NCI-H2029 treated with DMSO at 0.1 percent for 48 hours (cell line): ENCODE measurements at regions not wholly inside any gene's neighbourhood (a gene's known extent, or its start where the extent isn't known, plus 50 kb on each side); places are given as distances from the start of the nearest gene placed in this dataset.

ENCODE experiments used
- DNase-seq: peaks from one replicate; lab custom pipeline; 2025; lab: John Stamatoyannopoulos, UW

DNA sequence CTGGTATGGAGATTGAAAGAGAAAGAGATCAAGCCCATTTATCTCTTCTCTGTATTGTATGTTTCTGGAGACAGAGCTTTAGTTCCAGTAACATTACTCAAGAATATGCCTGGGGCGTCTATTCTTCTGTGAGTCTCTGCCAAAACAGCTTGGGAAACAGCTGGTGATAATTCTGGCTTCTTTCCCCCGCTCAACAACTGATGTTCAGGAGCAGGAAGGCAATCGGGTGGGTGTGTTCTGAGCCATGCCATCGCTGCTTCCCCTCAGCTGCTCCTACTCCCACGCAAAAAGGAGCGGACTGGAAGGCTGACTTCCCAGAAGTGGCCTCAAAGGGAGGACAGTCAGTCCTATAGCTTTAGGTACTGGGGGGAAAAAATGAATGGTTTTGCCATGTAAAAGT lies 695.1 kb downstream of the PLCL1 start:
- no peak for DNase-seq

DNA sequence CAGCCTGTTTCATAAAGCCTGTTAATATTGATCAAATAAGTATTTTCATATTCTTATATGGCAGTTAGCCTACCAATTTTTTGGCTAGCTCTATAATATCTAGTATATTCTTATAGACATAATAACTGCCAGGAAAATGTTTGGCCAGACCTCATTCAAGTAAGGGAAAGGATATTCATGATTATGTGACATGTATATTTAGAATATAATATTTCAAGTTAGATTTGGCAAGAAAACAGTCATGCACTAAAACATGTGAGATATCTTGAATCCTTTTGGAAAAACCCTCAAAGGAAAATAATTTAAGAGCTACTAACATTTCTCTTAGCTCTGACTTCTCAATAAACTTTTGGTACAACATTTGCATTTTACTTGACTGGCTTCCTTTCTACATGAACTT lies 694.1 kb downstream of the PLCL1 start:
- no peak for DNase-seq

DNA sequence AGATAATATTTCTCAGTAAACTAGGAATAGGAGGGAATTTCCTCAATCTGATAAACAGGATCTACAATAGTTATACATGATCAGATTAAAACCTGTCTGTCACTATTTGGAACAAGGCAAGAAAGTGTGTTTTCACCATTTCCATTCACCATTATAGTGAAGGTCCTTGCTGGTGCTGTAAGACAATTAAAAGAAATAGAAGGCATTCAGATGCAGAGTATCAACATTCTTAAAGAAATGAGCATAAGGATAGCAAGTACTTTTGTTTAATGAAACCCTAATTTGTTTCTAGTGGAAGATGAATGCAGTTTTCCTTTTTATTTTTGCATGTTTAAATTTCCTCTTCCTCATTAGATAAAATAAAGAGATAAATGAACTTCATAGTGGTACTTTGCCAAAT lies 693.7 kb downstream of the PLCL1 start:
- no peak for DNase-seq

DNA sequence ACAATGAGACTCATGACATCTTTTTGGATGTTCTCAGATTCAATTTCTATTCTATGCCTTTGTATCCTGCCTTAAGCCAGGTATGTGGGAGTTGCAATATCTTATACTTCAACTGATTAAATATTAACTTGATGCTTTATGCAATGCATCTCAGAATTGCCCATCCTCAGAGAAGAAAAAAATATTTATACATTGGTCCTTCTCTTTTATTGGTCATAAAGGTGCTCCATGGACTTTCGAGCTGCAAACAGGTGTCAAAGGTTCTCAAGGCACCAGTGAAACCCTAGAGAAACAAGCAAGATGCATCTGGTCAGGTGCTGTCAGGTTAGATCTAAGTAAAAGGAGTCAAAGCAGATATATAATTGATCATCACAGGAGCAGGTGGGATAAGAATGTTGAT lies 690.5 kb downstream of the PLCL1 start:
- DNase-seq = no peak

DNA sequence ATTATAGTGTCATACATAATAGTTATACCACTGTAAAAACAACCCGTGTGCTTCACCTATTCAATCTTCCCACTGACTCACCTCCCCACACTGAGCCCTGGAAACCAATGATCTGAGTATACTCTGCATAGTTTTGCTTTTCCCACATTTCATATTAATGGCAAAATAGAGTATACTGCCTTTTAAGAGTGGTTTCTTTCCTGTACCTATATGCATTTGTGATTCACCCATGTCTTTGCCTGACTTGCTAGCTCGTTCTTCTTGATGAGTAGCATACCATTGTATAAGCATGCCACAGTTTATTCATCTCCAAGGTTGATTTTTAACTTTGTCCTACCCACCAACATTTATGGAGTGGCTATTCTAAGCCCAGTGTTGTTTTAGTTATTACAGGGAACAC lies 686.4 kb downstream of the PLCL1 start:
- DNase-seq = no peak

DNA sequence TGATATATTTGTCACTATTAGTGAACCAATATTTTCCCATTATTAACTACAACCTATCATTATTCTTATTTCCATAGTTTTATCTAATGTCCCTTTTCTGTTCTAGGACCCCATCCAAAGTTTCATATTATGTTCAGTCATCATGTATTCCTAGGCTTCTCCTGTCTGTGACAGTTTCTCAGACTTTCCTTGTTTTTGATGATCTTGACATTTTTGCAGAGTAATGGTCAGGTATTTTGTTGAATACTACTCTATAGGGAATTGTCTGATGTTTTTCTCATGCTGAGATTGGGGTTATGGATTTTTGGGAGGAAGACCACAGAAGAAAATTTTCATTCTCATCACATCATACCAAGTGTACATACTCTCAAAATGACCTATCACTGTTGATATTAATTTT lies 684.6 kb downstream of the PLCL1 start:
- no peak for DNase-seq

DNA sequence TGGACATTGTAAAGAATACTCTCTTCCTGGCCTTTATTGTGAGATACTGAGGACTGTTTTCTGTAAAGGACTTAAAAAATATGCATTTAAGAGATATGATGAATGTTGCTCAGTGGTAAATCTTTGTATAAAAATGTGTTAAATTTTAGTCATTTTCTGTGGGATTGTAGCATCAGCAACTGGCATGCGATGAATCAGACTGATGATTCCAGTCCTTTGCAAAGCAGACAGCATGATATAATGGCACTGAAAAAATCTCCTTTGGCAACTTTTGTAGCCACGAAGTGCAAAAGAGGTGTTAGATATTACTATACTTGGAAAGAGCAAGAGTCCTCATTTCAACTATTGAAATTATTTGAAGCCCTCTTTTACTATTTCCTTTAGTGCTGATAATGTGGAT lies 678.7 kb downstream of the PLCL1 start:
- DNase-seq = no peak

DNA sequence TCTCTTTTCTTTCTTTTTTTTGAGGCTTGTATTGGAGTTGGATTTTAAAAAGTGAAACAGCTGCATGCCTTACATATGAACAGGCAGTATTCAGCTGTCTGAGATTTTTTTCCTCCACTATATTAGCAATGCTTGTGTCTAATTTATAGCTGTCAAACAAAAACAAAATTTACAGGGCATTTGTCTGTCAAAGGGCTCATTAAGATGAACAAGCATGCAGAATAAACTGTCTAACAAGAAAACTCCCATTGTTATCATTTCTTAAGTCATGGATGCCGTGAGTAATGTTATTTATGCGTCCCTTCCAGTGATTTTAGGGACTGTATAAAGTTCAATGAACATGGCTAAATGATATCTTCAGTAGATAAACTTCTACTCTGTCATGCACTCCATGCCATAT lies 674.7 kb downstream of the PLCL1 start:
- no peak for DNase-seq

DNA sequence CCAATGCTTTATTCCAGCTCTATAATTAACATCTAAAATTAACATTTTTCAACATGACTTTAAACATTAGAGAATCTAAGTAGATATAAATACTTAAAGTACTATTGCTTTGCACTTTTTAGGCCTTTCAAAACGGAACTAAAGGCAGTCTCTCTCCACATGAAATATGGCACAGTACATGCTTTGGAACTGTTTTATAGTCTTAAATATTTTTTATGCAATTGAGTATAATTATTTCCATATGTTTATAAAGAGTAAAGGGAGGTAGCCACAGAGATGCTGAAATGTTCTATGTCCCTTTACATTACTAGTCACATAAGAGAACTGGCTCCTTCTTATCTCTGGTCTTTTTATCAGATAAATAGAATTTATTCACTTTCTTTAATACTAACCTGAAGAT lies 674.0 kb downstream of the PLCL1 start:
- DNase-seq = no peak

DNA sequence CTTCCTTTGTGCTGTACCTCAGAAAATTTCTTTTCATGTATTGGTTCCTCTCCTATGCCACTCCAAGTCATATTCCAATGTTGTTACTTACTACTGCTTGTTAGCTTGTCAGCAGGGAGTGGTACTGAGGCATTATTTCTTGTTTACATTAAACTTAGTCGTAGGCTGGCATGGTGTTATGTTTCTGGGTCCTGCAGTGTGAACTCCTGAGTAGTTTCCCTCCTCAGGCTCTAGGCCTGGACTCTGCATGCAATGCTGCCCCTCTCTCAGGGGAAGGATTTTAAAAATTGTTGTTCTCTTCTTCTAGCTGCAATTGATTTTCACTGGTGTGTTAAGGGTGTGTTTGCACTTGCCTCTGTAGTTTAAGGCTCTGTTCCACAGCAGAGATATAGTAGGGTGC lies 671.6 kb downstream of the PLCL1 start:
- no peak for DNase-seq

DNA sequence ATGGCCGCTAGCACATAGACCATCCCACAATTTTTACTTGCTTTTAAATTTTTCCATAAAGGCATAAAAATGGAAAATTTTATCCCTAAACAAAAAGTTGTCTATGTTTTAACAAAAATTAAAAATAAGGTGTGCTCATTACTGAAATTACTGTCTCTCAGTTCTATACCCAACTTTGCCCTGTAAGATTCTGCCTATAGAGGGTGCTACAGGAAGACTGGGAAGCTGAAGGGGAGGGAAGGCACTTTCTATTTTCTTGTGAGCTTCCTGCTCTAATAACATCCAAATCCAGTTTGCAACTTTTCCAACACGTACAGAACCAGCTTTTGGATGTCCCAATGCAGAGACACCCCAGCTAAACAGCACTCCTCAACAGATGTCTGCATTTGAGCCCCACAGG lies 666.9 kb downstream of the PLCL1 start:
- no peak for DNase-seq

DNA sequence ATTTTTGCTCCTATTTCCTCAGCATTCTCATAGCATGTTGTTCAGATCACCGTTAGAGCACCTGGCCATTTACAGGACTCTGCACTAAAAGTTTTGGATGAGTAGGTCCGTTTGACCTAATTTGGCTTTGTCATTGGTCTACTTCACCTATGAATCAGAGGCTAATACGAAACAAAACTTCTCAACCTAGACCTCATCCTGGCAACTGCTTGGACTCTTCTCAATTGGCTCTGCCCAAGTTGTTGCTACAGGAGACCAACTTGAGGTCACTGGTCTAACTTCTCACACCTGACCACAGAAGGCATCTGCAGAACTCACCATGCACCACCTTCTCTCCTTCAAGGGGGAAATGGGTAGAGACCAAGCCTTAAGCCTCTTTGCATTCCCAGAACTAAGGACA lies 663.7 kb downstream of the PLCL1 start:
- DNase-seq = no peak

DNA sequence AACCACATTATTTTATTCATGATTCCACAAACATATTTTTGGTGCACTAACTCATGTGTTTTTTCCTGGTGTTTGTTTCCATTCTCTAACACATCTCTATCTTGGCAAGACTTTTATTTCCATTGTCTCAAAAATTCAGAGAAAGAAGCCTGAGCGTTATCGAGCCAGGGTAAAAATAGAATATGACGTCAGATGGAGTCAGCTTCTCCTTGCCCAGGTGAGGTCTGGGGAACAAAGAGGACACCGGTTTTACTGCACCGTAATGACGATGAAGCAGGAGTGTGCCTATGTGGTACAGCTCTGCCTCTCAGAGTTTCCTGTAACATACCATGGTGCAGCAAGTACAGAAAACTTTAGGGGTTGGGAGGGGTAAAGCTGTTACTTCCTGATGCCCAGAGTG lies 661.6 kb downstream of the PLCL1 start:
- DNase-seq = no peak

DNA sequence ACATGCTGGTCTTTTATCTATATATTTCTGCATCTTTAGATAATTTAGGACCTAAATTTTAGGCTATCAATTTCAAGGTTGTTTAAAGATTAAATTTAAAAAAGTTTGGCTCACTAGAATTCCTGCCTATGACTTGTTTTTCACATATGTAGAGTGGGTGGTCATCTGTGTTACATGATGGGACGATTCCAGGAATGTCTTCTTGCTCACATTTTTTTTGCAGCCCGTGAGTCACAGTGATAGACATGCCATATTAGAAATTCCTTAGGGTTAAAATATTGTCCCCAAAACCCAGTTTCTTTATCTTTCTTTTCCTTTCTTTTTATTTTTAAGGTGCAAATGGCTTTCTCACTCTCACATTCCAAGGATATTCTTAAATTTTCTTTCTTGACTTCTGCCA lies 652.0 kb downstream of the PLCL1 start:
- DNase-seq = no peak

DNA sequence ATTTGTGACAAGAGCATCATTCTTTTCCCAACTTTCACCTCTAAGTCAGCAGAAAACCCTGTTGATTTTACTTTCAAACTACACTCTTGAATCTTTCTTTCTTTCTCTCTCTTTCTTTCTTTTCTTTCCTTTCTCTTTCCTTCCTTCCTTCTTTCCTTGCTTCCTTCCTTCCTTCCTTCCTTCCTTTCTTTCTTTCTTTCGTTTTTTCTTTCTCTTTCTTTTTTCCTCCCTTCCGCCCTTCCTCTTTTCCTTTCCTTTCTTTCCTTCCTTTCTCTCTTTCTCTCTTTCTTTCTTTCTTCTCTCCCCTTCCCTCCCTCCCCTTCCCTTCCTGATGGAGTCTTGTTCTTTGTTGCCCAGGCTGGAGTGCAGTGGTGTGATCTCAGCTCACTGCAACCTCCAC lies 649.5 kb downstream of the PLCL1 start:
- no peak for DNase-seq

DNA sequence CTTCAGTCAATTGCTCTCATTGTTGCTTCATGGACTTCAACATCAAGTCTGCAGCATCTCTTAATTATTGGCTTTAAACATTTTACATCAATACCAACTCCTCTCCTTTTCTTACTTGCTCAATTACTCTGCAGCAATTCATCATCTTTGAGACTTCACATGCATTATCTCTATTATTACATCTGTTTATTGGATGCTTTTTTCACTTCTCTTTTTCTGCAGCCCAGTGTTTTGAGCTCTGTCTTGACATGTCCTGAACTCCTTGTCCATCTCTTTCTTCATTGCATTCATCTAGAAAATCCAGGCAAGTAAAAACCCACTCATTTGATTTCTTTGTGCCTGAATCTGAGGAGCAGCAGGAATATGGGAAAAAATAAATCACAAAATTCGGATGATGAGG lies 647.9 kb downstream of the PLCL1 start:
- DNase-seq = no peak

DNA sequence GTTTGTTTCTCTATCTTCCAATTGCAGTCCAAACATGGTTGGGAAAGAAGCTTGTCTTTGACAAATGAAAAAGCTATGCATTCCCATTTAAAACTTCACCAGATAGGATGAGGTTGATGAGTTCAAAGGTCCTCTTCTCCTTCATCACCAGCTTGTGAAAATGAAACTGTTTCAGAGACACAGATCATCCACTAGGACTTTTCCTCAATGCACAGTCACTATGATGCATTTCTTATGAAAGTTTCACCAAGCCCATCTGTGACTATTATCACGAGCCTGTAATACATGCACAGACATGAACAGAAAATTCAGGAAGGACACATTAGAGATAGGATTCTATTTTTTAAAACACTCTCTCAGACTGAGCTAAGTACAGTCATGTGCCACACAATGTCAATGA lies 644.4 kb downstream of the PLCL1 start:
- no peak for DNase-seq

DNA sequence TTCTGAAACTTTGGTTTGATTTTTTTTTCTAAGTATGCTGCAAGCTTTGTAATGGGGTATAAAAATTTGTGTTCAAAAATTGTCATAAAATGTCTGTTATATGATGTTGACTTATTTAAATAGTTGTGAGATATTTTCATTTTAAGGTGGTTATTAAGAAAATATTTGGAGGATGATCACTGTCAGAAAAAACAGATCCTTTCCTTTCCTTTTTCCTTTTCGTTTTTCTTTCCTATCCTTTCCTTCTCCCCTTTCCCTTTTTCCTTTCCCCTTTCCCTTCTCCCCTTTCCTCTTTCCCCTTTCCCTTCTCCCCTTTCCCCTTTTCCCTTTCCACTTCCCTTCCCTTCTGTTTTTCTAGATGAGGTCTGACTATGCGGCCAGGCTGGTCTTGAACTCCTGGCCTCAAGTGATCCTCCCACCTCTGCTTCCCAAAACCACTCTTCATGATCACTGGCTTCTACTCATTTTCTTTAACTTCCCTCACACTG lies 640.5 kb downstream of the PLCL1 start:
- no peak for DNase-seq

DNA sequence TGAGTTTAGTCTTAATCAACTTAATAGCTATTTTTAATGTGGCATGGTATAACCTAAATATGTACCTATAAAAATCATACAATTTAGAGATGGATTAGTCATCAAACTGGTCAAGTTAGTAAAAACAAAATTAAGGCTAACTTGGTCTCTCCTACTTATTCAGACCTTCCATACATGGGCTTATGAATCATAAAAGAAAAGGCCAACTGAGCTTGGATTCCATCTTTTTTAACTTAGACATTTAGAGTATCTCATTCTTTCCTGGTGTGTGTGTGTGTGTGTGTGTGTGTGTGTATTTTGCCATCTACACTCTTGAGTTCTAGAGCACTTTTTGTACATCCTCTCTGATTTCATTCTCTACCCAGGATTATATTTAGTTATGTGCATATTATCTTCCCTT lies 637.5 kb downstream of the PLCL1 start:
- no peak for DNase-seq

DNA sequence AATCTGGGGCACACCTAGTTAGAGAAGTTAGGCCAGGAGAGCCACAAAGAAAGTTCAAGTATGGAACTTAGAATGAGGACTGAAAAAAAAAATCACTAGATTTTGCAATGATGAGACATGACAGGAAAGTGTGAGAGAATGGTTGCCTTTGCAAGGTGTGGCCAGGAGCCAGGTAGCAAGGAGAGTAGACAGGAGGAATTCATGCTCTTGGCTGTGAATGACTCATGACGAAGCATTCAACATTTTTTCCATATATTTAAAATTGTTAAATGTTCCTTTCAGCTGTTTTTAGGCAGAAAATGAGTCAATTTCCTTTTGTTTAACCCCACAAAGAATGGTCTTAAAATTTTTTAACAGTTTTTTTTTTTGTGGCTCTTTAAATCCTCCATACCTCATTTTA lies 636.9 kb downstream of the PLCL1 start:
- DNase-seq = no peak

DNA sequence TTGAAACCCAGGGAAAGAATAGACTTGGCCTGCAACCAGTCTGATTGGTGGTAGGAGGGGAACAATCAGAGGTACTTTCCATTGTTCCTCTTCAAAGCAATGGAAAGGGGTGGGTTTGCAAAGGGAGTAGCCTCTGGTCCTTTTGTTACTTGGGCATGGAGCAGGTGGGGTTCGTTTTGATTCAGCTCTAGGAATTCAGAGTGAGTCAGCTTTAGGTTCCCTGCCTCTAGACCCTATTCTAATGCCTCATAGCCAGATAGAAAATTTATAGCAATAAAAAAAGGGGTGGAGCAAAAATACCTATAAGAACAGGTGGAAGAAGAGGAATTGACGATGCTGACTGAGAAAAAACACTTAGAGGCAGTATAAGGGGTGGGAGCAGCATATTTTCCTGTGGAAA lies 636.4 kb downstream of the PLCL1 start:
- DNase-seq = no peak

DNA sequence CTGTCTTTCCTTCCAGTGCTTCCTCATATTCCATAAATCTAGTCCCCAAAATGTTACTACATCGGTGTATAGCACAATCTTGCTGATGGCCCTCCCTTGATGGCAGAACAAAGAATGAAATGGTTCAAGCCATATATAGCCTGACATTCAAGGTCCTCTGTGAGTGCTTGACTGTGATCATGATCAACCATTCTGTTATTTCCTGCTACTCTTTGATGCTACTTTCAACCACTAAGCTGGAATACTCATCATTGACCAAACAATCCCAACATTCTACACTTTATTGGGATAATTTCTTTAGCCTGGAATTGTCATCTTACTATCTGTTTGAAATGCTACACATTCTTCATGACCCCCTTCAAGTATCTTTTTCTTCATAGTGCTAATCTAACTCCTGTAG lies 633.9 kb downstream of the PLCL1 start:
- no peak for DNase-seq

DNA sequence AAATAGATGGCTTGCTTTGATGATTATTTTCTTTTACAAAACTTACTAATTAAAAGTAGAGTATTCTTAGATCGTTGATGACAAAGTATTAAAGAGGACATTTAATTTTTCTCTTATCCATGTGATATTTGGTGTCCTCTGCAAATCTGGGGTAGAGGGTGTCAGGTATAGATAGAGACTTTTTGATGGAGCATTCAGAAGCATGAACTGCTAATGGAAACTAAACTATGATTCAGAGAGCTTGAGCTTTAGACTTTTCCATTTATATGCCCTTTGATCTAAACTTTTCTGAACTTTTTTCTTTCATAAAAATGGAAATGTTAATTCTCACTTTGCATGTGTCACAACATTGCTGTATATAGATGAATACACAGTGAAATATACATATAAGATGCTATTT lies 619.7 kb downstream of the PLCL1 start:
- no peak for DNase-seq

DNA sequence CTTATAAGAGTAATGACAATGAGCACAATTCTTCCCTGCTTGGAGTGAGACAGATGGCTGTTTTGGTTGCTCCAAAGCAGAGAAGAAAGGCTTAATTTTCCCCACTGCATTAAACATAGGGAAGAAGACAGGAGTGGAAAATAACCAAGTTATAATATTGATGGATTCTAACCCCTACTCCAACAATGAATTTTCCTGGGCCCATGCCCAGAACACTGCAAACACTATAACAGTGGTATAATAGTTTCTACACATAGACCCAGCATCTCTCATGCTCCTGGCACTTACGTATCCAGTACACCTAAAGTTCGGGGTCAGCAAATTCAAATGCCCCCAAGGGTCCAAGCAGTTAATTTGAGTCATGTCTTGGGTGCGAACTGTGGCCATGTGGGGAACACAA lies 613.4 kb downstream of the PLCL1 start:
- no peak for DNase-seq

DNA sequence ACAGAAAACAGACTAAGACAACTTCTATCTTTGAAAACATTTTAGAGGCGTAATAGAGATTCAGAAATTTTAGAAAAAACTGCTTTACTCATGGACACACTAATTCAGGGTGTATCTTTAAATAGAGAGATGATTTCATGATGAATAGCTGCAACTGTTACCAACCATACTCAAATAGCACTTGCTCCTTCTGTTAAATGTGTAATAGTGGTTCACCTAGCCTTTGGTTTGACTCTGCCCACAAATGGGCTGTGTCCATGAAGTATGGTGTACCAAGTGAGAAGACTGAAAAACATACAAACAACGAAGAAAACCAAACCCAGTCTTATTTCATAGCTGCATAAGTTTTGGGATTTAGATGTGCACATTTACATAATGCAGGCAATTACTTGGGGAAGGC lies 610.6 kb downstream of the PLCL1 start:
- no peak for DNase-seq
